ENCODE measurements at regions not wholly inside any gene's neighbourhood (a gene's known extent, or its start where the extent isn't known, plus 50 kb on each side); places are given as distances from the start of the nearest gene placed in this dataset.
A peak's percentile ranks its signal among the peaks of the same experiment; 100 is the strongest.

DNA sequence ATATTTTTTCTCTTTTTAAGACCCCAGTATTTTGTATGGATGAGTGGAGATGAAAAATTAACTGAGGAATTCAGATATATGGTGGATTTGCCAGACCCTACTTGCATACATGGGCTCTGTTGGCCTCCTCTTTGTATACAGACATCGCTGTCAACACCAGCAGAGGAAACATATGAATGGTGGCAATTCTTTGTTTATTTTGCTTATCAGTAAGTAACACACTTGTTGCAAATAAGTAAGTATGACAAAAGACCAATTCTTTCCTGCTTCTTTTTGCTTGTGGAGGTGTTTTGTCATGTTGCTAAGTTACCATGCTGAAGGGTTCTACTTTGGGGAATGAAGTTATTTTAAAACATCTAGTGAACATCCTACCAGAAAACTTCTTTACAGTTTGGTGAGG, 298.2 kb downstream of the KIF4B start:
- in situ Hi-C loops (cut with MboI) (no loop called here), intact Hi-C loops (cut with micrococcal nuclease) (no loop called here)
- Histone ChIP-seq H3K79me2 (ENCODE audit: control insufficient read depth, insufficient read depth, low read length) (no peaks in the 10 kb centered on the region), H3K4me3 (no peak overlapping the region), H3K4me1 (replicated peaks in 1 of 2; ENCODE audit: control insufficient read depth in 2 of 2, insufficient read depth in 2 of 2, low read length in 2 of 2) (no peaks in the 10 kb centered on the region), H3K4me2 (ENCODE audit: insufficient read depth, low read length) (no peak overlapping the region), H2AFZ (ENCODE audit: low read depth, low read length) (no peak overlapping the region), H3K36me3 (ENCODE audit: control insufficient read depth, insufficient read depth, low read length) (no peaks in the 10 kb centered on the region), H3K27me3 (ENCODE audit: control insufficient read depth in 2 of 2, insufficient read depth in 2 of 2, low read length in 2 of 2) (no peaks in the 10 kb centered on the region), H3K9me3 (replicated peaks; ENCODE audit: control insufficient read depth, insufficient read depth, low read depth, low read length) (no peaks in the 10 kb centered on the region), H3K27ac (ENCODE audit: extremely low read depth, low read depth, low read length) (no peak overlapping the region), H3K9me1 (ENCODE audit: control insufficient read depth, insufficient read depth, low read length) (no peaks in the 10 kb centered on the region), H4K20me1 (replicated peaks; ENCODE audit: control insufficient read depth, insufficient read depth, low read length) (no peaks in the 10 kb centered on the region), H3K9ac (ENCODE audit: insufficient read depth in 1 of 2, low read depth in 2 of 2, low read length in 2 of 2) (no peak overlapping the region)
- no peak for DNase-seq (ENCODE audit: extremely low read depth in 1 of 4, low spot score in 3 of 4)
- peak in 1 of 2 experiments; percentile 92; a peak in 2 of 4 replicates for TF ChIP-seq FOXA3 (CRISPR knock-in tag; conservative IDR thresholded peaks at IDR 0.05 in 1 of 2, IDR thresholded peaks at IDR 0.05 in 1 of 2)
- TF ChIP-seq, protein P1, sequence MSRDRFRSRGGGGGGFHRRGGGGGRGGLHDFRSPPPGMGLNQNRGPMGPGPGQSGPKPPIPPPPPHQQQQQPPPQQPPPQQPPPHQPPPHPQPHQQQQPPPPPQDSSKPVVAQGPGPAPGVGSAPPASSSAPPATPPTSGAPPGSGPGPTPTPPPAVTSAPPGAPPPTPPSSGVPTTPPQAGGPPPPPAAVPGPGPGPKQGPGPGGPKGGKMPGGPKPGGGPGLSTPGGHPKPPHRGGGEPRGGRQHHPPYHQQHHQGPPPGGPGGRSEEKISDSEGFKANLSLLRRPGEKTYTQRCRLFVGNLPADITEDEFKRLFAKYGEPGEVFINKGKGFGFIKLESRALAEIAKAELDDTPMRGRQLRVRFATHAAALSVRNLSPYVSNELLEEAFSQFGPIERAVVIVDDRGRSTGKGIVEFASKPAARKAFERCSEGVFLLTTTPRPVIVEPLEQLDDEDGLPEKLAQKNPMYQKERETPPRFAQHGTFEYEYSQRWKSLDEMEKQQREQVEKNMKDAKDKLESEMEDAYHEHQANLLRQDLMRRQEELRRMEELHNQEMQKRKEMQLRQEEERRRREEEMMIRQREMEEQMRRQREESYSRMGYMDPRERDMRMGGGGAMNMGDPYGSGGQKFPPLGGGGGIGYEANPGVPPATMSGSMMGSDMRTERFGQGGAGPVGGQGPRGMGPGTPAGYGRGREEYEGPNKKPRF (IDR thresholded peaks at IDR 0.05; ENCODE audit: low read depth, low read length): no peak
- ATAC-seq: no peak
- CTCF ChIA-PET (ENCODE audit: low intra/inter-chr PET ratio): no interaction called here
- 0% methylated on average over 1 of the region's 1 CpG for WGBS (ENCODE audit: insufficient coverage, low coverage, missing lambda C conversion rate)
- POLR2A ChIA-PET: no interaction called here
- no peak for FAIRE-seq
- BruUV-seq (replicated peaks): no TSS peak

DNA sequence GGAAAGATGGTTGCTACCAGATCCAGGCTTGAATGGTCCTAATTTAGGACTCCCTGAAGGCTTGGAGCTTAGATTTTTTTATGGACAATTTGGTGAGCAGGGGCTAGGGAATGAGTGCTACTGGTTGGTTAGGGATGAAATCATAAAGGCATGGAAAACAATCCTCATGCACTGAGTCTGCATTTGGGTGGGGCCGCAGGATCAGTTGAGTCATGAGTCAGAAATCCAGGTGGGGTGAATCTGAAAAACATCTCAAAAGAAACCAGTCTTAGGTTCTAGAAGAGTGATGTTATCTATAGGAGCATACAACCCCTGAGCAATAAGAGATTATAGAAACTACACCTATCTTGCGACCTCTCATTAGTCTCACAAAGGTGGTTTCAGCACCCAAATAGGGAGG, 300.0 kb downstream of the KIF4B start:
- BruUV-seq (replicated peaks): no TSS peak
- H3K9ac ChIP-seq (ENCODE audit: insufficient read depth in 1 of 2, low read depth in 2 of 2, low read length in 2 of 2): no peak overlapping the region
- intact Hi-C loops (cut with micrococcal nuclease): no loop called here
- no peak for TF ChIP-seq HNRNPH1 (optimal IDR thresholded peaks at IDR 0.05; ENCODE audit: low read depth, low read length)
- TF ChIP-seq, protein P2, sequence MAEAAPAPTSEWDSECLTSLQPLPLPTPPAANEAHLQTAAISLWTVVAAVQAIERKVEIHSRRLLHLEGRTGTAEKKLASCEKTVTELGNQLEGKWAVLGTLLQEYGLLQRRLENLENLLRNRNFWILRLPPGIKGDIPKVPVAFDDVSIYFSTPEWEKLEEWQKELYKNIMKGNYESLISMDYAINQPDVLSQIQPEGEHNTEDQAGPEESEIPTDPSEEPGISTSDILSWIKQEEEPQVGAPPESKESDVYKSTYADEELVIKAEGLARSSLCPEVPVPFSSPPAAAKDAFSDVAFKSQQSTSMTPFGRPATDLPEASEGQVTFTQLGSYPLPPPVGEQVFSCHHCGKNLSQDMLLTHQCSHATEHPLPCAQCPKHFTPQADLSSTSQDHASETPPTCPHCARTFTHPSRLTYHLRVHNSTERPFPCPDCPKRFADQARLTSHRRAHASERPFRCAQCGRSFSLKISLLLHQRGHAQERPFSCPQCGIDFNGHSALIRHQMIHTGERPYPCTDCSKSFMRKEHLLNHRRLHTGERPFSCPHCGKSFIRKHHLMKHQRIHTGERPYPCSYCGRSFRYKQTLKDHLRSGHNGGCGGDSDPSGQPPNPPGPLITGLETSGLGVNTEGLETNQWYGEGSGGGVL (CRISPR knock-in tag; IDR thresholded peaks at IDR 0.05): no peak
- no peak for TF ChIP-seq NEUROD1 (IDR thresholded peaks at IDR 0.05; ENCODE audit: borderline replicate concordance, low read depth, low read length, partially characterized antibody)
- TF ChIP-seq ZNF311 (CRISPR knock-in tag; IDR thresholded peaks at IDR 0.05): no peak
- no peak for TF ChIP-seq RFX1 (IDR thresholded peaks at IDR 0.05)
- no peak for TF ChIP-seq PYGO2 (tag; IDR thresholded peaks at IDR 0.05)
- TF ChIP-seq ZNF140 (CRISPR knock-in tag; IDR thresholded peaks at IDR 0.05): no peak
- no peak for TF ChIP-seq HDAC6 (IDR thresholded peaks at IDR 0.05; ENCODE audit: low read depth, low read length)
- TF ChIP-seq XRCC4 (IDR thresholded peaks at IDR 0.05; ENCODE audit: extremely low read depth, insufficient read depth, insufficient read length): no peak
- TF ChIP-seq KLF13 (tag; IDR thresholded peaks at IDR 0.05; ENCODE audit: borderline replicate concordance, low read depth): no peak
- no peak for TF ChIP-seq PTBP1 (IDR thresholded peaks at IDR 0.05; ENCODE audit: low read depth, low read length)

More for the DNA sequence above, 300.0 kb downstream of the KIF4B start:
- Histone ChIP-seq H3K27ac (ENCODE audit: extremely low read depth, low read depth, low read length) (no peak overlapping the region), H2AFZ (ENCODE audit: low read depth, low read length) (no peak overlapping the region), H3K36me3 (ENCODE audit: control insufficient read depth, insufficient read depth, low read length) (no peaks in the 10 kb centered on the region), H3K27me3 (ENCODE audit: control insufficient read depth in 2 of 2, insufficient read depth in 2 of 2, low read length in 2 of 2) (no peaks in the 10 kb centered on the region), H3K9me3 (replicated peaks; ENCODE audit: control insufficient read depth, insufficient read depth, low read depth, low read length) (no peaks in the 10 kb centered on the region), H3K4me2 (ENCODE audit: insufficient read depth, low read length) (no peak overlapping the region), H4K20me1 (replicated peaks; ENCODE audit: control insufficient read depth, insufficient read depth, low read length) (no peaks in the 10 kb centered on the region), H3K79me2 (ENCODE audit: control insufficient read depth, insufficient read depth, low read length) (no peaks in the 10 kb centered on the region), H3K4me3 (no peak overlapping the region), H3K4me1 (replicated peaks in 1 of 2; ENCODE audit: control insufficient read depth in 2 of 2, insufficient read depth in 2 of 2, low read length in 2 of 2) (no peaks in the 10 kb centered on the region), H3K9me1 (ENCODE audit: control insufficient read depth, insufficient read depth, low read length) (no peaks in the 10 kb centered on the region)
- in situ Hi-C loops (cut with MboI): no loop called here
- no peak for FAIRE-seq
- no peak for DNase-seq (ENCODE audit: extremely low read depth in 1 of 4, low spot score in 3 of 4)
- ATAC-seq: no peak
- ChIA-PET POLR2A (interaction anchor here (0.5 kb wide), 1 partner anchor 77 kb away, joined by 3 read pairs; no protein-coding TSS in a partner anchor), CTCF (ENCODE audit: low intra/inter-chr PET ratio) (no interaction called here)
- WGBS (ENCODE audit: insufficient coverage, low coverage, missing lambda C conversion rate): 4% methylated on average over 2 of the region's 2 CpGs
